ENCODE measurements at regions not wholly inside any gene's neighbourhood (a gene's known extent, or its start where the extent isn't known, plus 50 kb on each side); places are given as distances from the start of the nearest gene placed in this dataset.

DNA sequence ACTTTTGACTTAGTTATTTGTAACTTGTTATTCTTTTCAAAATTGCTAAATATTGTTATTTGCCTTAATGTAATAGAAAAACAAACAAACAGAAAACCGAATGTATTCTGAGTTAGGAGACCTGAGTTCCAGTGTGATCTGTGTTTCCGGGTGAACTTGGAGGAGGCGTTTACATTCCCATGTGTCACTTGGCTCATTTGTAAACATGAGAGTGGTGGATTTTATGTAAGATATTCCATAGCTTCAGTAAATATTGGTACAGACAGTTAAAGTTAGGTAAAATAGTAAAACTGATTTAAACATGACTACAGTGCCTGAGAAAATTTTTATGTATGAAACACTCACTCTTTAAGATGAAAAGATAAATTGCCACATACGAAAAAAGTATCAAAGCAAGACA is 287.3 kb upstream of the POU1F1 start:
- Histone ChIP-seq H2AFZ (ENCODE audit: low read depth, low read length) (peak overlapping the region; percentile 35), H3K9me1 (ENCODE audit: control insufficient read depth, insufficient read depth, low read length) (no peaks in the 10 kb centered on the region), H3K36me3 (ENCODE audit: control insufficient read depth, insufficient read depth, low read length) (no peaks in the 10 kb centered on the region), H3K4me1 (replicated peaks in 1 of 2; ENCODE audit: control insufficient read depth in 2 of 2, insufficient read depth in 2 of 2, low read length in 2 of 2) (no peaks in the 10 kb centered on the region; a peak in 1 of 5 replicates), H3K27ac (ENCODE audit: extremely low read depth, low read depth, low read length) (no peak overlapping the region; the same call in 2 of the 3 replicates), H3K4me3 (no peak overlapping the region), H3K4me2 (ENCODE audit: insufficient read depth, low read length) (no peak overlapping the region), H3K9ac (ENCODE audit: insufficient read depth in 1 of 2, low read depth in 2 of 2, low read length in 2 of 2) (no peak overlapping the region), H3K27me3 (ENCODE audit: control insufficient read depth in 2 of 2, insufficient read depth in 2 of 2, low read length in 2 of 2) (no peaks in the 10 kb centered on the region), H4K20me1 (replicated peaks; ENCODE audit: control insufficient read depth, insufficient read depth, low read length) (no peaks in the 10 kb centered on the region), H3K9me3 (replicated peaks; ENCODE audit: control insufficient read depth, insufficient read depth, low read depth, low read length) (no peaks in the 10 kb centered on the region; the same call in 1 of the 2 replicates), H3K79me2 (ENCODE audit: control insufficient read depth, insufficient read depth, low read length) (no peaks in the 10 kb centered on the region)
- no peak for TF ChIP-seq NFE2L1 (tag; IDR thresholded peaks at IDR 0.05; ENCODE audit: borderline replicate concordance, low read depth)
- TF ChIP-seq, protein P1, sequence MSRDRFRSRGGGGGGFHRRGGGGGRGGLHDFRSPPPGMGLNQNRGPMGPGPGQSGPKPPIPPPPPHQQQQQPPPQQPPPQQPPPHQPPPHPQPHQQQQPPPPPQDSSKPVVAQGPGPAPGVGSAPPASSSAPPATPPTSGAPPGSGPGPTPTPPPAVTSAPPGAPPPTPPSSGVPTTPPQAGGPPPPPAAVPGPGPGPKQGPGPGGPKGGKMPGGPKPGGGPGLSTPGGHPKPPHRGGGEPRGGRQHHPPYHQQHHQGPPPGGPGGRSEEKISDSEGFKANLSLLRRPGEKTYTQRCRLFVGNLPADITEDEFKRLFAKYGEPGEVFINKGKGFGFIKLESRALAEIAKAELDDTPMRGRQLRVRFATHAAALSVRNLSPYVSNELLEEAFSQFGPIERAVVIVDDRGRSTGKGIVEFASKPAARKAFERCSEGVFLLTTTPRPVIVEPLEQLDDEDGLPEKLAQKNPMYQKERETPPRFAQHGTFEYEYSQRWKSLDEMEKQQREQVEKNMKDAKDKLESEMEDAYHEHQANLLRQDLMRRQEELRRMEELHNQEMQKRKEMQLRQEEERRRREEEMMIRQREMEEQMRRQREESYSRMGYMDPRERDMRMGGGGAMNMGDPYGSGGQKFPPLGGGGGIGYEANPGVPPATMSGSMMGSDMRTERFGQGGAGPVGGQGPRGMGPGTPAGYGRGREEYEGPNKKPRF (IDR thresholded peaks at IDR 0.05; ENCODE audit: low read depth, low read length), result no peak
- TF ChIP-seq SRSF3 (IDR thresholded peaks at IDR 0.05; ENCODE audit: insufficient read depth, low read length), result no peak
- TF ChIP-seq HCFC1 (IDR thresholded peaks at IDR 0.05; ENCODE audit: low read depth, low read length), result no peak
- no peak for TF ChIP-seq FOXK1 (CRISPR knock-in tag; IDR thresholded peaks at IDR 0.05; ENCODE audit: borderline replicate concordance)
- TF ChIP-seq MXI1 (IDR thresholded peaks at IDR 0.05; ENCODE audit: low read depth, low read length), result no peak
- TF ChIP-seq NFIX (CRISPR knock-in tag; IDR thresholded peaks at IDR 0.05; ENCODE audit: low read depth), result no peak
- no peak for TF ChIP-seq NCOA4 (IDR thresholded peaks at IDR 0.05; ENCODE audit: partially characterized antibody)
- peak; percentile 12; the same call in 1 of the 2 replicates for TF ChIP-seq NFIC (IDR thresholded peaks at IDR 0.05)
- TF ChIP-seq, protein P2, sequence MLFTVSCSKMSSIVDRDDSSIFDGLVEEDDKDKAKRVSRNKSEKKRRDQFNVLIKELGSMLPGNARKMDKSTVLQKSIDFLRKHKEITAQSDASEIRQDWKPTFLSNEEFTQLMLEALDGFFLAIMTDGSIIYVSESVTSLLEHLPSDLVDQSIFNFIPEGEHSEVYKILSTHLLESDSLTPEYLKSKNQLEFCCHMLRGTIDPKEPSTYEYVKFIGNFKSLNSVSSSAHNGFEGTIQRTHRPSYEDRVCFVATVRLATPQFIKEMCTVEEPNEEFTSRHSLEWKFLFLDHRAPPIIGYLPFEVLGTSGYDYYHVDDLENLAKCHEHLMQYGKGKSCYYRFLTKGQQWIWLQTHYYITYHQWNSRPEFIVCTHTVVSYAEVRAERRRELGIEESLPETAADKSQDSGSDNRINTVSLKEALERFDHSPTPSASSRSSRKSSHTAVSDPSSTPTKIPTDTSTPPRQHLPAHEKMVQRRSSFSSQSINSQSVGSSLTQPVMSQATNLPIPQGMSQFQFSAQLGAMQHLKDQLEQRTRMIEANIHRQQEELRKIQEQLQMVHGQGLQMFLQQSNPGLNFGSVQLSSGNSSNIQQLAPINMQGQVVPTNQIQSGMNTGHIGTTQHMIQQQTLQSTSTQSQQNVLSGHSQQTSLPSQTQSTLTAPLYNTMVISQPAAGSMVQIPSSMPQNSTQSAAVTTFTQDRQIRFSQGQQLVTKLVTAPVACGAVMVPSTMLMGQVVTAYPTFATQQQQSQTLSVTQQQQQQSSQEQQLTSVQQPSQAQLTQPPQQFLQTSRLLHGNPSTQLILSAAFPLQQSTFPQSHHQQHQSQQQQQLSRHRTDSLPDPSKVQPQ (CRISPR knock-in tag; IDR thresholded peaks at IDR 0.05; ENCODE audit: borderline replicate concordance), result no peak
- TF ChIP-seq RBM34 (IDR thresholded peaks at IDR 0.05; ENCODE audit: borderline replicate concordance, insufficient read depth, low read length), result no peak
- TF ChIP-seq FOXK2 (conservative IDR thresholded peaks at IDR 0.05 in 1 of 2, IDR thresholded peaks at IDR 0.05 in 1 of 2; ENCODE audit: low read depth in 2 of 2), result peak; percentile 54 to 57; a peak in 2 of 4 replicates
- TF ChIP-seq MCM7 (IDR thresholded peaks at IDR 0.05), result no peak
- FAIRE-seq (no peak), DNase-seq (ENCODE audit: extremely low read depth in 1 of 4, low spot score in 3 of 4) (no peak), ATAC-seq (0 out of 3 replicates have a peak, but pooled peaks have one; percentile 49)
- intact Hi-C loops (cut with micrococcal nuclease) (loop anchor here (10.0 kb wide), 2 partner anchors 51 to 611 kb away; no protein-coding TSS in a partner anchor), in situ Hi-C loops (cut with MboI) (no loop called here)
- POLR2A ChIA-PET, result no interaction called here
- 11% methylated on average over 4 of the region's 4 CpGs for WGBS (ENCODE audit: insufficient coverage, low coverage, missing lambda C conversion rate)
- no TSS peak for BruUV-seq (replicated peaks)
- CTCF ChIA-PET (ENCODE audit: low intra/inter-chr PET ratio), result no interaction called here
